GM23248 (cell line): ENCODE measurements at regions not wholly inside any gene's neighbourhood (a gene's known extent, or its start where the extent isn't known, plus 50 kb on each side); places are given as distances from the start of the nearest gene placed in this dataset.

Source experiments
- EZH2 ChIP-seq: fragments of 200-600 bp; sonication (generic); IDR thresholded peaks from 2 replicates; pipeline ENCODE4 v1.6.1; 2018; ENCODE audit warnings: antibody characterized with exemption, mild to moderate bottlenecking; ENCODE audit not compliant: insufficient read depth, poor library complexity, severe bottlenecking
- EZH2phosphoT487 ChIP-seq: fragments of 200-600 bp; sonication (generic); IDR thresholded peaks from 2 replicates; pipeline ENCODE4 v1.6.1; 2018; ENCODE audit warnings: antibody characterized with exemption, moderate library complexity, mild to moderate bottlenecking, low read depth; ENCODE audit not compliant: insufficient read depth

DNA sequence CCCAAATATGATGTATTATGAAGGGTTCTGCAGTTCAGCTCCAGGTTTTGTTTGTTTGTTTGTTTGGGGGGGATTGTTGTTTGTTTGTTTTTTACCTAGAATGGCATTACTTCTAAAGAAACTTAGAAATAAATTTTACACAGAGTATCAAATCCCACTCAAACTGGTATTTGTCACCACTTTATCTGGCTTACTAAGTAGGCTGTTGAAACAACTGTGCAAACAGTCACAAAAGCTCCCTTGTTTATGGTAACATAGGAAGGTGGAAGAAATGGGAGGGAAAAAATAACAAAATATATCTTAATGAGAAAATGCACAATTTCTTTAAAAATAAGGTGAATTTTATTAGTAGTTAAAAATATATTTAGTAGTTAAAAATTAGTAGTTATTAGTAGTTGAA is 108.3 kb upstream of the ANO5 start:
- TF ChIP-seq EZH2phosphoT487 (no peak), EZH2 (no peak)
